ENCODE measurements at regions not wholly inside any gene's neighbourhood (a gene's known extent, or its start where the extent isn't known, plus 50 kb on each side); places are given as distances from the start of the nearest gene placed in this dataset.

GRCh38 chr12:111108726-111109125 lies 188.3 kb upstream of the MYL2 start:
- no peak overlapping the region for H3K27ac ChIP-seq (ENCODE audit: insufficient read depth, low read length, poor library complexity, severe bottlenecking)
- no peak overlapping the region for H3K4me3 ChIP-seq (ENCODE audit: insufficient read depth, low read depth, low read length, poor library complexity, severe bottlenecking)
- DNase-seq = no peak
- no peaks in the 10 kb centered on the region for H3K9me3 ChIP-seq (ENCODE audit: control insufficient read depth, low read length)
- H3K27me3 ChIP-seq (replicated peaks; ENCODE audit: control insufficient read depth, insufficient read depth, low read length, poor library complexity, severe bottlenecking) = no peaks in the 10 kb centered on the region
- H3K36me3 ChIP-seq (ENCODE audit: control insufficient read depth, insufficient read depth, low read length) = no peaks in the 10 kb centered on the region
- H3K4me1 ChIP-seq (ENCODE audit: control insufficient read depth, insufficient read depth, low read length, poor library complexity, severe bottlenecking) = no peaks in the 10 kb centered on the region

- DNase-seq = no peak
- Histone ChIP-seq H3K27me3 (replicated peaks; ENCODE audit: control insufficient read depth, insufficient read depth, low read length, poor library complexity, severe bottlenecking) (no peaks in the 10 kb centered on the region), H3K27ac (ENCODE audit: insufficient read depth, low read length, poor library complexity, severe bottlenecking) (no peak overlapping the region), H3K9me3 (ENCODE audit: control insufficient read depth, low read length) (no peaks in the 10 kb centered on the region), H3K4me1 (ENCODE audit: control insufficient read depth, insufficient read depth, low read length, poor library complexity, severe bottlenecking) (no peaks in the 10 kb centered on the region), H3K36me3 (ENCODE audit: control insufficient read depth, insufficient read depth, low read length) (no peaks in the 10 kb centered on the region), H3K4me3 (ENCODE audit: insufficient read depth, low read depth, low read length, poor library complexity, severe bottlenecking) (no peak overlapping the region)
Measured at GRCh38 chr12:111107392-111108178, 187.2 kb upstream of the MYL2 start.

- DNase-seq = no peak
- Histone ChIP-seq H3K27ac (ENCODE audit: insufficient read depth, low read length, poor library complexity, severe bottlenecking) (no peak overlapping the region), H3K4me3 (ENCODE audit: insufficient read depth, low read depth, low read length, poor library complexity, severe bottlenecking) (no peak overlapping the region), H3K9me3 (ENCODE audit: control insufficient read depth, low read length) (no peaks in the 10 kb centered on the region), H3K27me3 (replicated peaks; ENCODE audit: control insufficient read depth, insufficient read depth, low read length, poor library complexity, severe bottlenecking) (no peaks in the 10 kb centered on the region), H3K36me3 (ENCODE audit: control insufficient read depth, insufficient read depth, low read length) (no peaks in the 10 kb centered on the region), H3K4me1 (ENCODE audit: control insufficient read depth, insufficient read depth, low read length, poor library complexity, severe bottlenecking) (no peaks in the 10 kb centered on the region)
Measured at GRCh38 chr12:111105294-111105693, 184.9 kb upstream of the MYL2 start.

DNA sequence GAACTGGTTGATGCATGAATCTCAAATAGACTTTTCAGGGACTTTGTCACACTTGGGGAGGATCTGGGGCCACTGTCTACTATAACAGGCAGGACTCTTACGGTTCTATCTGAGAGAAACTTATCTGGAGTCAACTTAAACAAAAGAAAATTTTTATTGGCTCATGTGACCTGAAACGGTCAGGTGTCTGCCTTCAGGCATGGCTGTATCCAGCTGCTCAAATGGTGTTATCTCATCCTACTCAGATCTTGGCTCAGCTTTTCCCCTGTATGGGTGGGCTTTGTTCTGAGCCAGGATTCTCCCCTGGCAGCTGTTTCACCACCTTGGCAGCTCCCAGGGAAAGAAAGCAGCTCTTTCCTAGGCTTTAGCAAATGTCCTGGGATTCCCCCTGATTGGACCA lies 183.2 kb upstream of the MYL2 start:
- Histone ChIP-seq H3K9me3 (ENCODE audit: control insufficient read depth, low read length) (no peaks in the 10 kb centered on the region), H3K27ac (ENCODE audit: insufficient read depth, low read length, poor library complexity, severe bottlenecking) (no peak overlapping the region), H3K4me1 (ENCODE audit: control insufficient read depth, insufficient read depth, low read length, poor library complexity, severe bottlenecking) (no peaks in the 10 kb centered on the region), H3K27me3 (replicated peaks; ENCODE audit: control insufficient read depth, insufficient read depth, low read length, poor library complexity, severe bottlenecking) (no peaks in the 10 kb centered on the region), H3K4me3 (ENCODE audit: insufficient read depth, low read depth, low read length, poor library complexity, severe bottlenecking) (no peak overlapping the region), H3K36me3 (ENCODE audit: control insufficient read depth, insufficient read depth, low read length) (no peaks in the 10 kb centered on the region)
- no peak for DNase-seq

DNA sequence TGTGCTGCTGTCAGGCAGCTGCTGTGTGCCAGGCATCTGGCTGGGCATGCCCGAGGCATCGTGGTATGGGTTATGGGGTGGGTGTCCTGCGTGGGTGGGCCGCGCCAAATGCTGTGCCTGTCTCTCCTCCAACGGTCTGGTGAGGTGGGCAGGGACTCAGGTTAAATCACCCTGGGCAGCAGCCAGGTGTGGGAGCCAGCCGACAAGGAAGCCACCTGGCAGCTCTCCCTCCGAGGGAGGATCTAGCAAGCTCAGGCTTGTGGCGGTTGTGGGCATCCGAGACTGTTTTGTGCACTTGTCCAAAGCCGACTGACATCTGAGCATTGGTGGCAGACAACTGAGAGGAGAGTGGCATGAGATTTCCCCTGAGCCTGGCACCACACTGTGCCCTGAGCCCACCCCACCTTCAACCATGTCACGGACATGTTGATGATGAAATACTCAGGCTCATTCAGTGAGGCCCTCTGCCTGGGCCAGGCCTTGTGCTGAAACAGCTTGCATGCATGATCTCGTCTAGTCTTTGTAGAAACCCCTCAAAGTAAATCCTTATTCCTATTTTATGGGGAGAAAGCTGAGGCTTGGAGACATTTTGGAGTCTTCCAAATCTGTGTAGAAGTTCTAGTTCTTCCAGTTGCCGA lies 181.8 kb upstream of the MYL2 start:
- DNase-seq = no peak
- no peak overlapping the region for H3K4me3 ChIP-seq (ENCODE audit: insufficient read depth, low read depth, low read length, poor library complexity, severe bottlenecking)
- H3K27me3 ChIP-seq (replicated peaks; ENCODE audit: control insufficient read depth, insufficient read depth, low read length, poor library complexity, severe bottlenecking) = no peaks in the 10 kb centered on the region
- no peaks in the 10 kb centered on the region for H3K36me3 ChIP-seq (ENCODE audit: control insufficient read depth, insufficient read depth, low read length)
- H3K9me3 ChIP-seq (ENCODE audit: control insufficient read depth, low read length) = no peaks in the 10 kb centered on the region
- no peaks in the 10 kb centered on the region for H3K4me1 ChIP-seq (ENCODE audit: control insufficient read depth, insufficient read depth, low read length, poor library complexity, severe bottlenecking)
- H3K27ac ChIP-seq (ENCODE audit: insufficient read depth, low read length, poor library complexity, severe bottlenecking) = no peak overlapping the region

- Histone ChIP-seq H3K27ac (ENCODE audit: insufficient read depth, low read length, poor library complexity, severe bottlenecking) (no peak overlapping the region), H3K36me3 (ENCODE audit: control insufficient read depth, insufficient read depth, low read length) (no peaks in the 10 kb centered on the region), H3K4me3 (ENCODE audit: insufficient read depth, low read depth, low read length, poor library complexity, severe bottlenecking) (no peak overlapping the region), H3K9me3 (ENCODE audit: control insufficient read depth, low read length) (no peaks in the 10 kb centered on the region), H3K4me1 (ENCODE audit: control insufficient read depth, insufficient read depth, low read length, poor library complexity, severe bottlenecking) (no peaks in the 10 kb centered on the region), H3K27me3 (replicated peaks; ENCODE audit: control insufficient read depth, insufficient read depth, low read length, poor library complexity, severe bottlenecking) (no peaks in the 10 kb centered on the region)
- no peak for DNase-seq
Measured at GRCh38 chr12:111101003-111101402, 180.6 kb upstream of the MYL2 start.

DNA sequence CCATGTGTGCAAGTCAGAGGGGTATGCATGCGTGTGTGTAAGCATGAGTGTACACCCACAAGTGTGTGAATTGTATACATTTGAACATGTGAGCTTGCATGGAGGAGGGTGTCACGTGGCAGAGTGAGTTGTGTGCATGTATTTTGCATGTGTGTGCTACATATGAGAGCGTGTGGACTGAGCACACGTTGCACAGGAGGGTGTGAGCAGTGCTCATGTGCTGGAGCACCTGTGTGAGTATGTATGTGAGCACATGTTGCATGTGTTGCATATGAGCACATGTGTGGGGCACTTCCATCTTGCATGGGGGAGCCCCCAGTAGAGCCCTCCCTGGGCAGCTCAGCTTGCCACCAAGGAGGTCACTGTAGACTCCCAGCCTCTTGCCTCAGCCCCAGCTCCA lies 180.2 kb upstream of the MYL2 start:
- H3K27me3 ChIP-seq (replicated peaks; ENCODE audit: control insufficient read depth, insufficient read depth, low read length, poor library complexity, severe bottlenecking) = no peaks in the 10 kb centered on the region

GRCh38 chr12:111100003-111100402 lies 179.6 kb upstream of the MYL2 start:
- Histone ChIP-seq H3K9me3 (ENCODE audit: control insufficient read depth, low read length) (no peaks in the 10 kb centered on the region), H3K4me1 (ENCODE audit: control insufficient read depth, insufficient read depth, low read length, poor library complexity, severe bottlenecking) (no peaks in the 10 kb centered on the region), H3K27ac (ENCODE audit: insufficient read depth, low read length, poor library complexity, severe bottlenecking) (no peak overlapping the region), H3K36me3 (ENCODE audit: control insufficient read depth, insufficient read depth, low read length) (no peaks in the 10 kb centered on the region), H3K27me3 (replicated peaks; ENCODE audit: control insufficient read depth, insufficient read depth, low read length, poor library complexity, severe bottlenecking) (no peaks in the 10 kb centered on the region), H3K4me3 (ENCODE audit: insufficient read depth, low read depth, low read length, poor library complexity, severe bottlenecking) (no peak overlapping the region)
- DNase-seq = no peak

More for the DNA sequence above, 180.2 kb upstream of the MYL2 start:
- Histone ChIP-seq H3K27ac (ENCODE audit: insufficient read depth, low read length, poor library complexity, severe bottlenecking) (no peak overlapping the region), H3K4me3 (ENCODE audit: insufficient read depth, low read depth, low read length, poor library complexity, severe bottlenecking) (no peak overlapping the region), H3K36me3 (ENCODE audit: control insufficient read depth, insufficient read depth, low read length) (no peaks in the 10 kb centered on the region), H3K9me3 (ENCODE audit: control insufficient read depth, low read length) (no peaks in the 10 kb centered on the region), H3K4me1 (ENCODE audit: control insufficient read depth, insufficient read depth, low read length, poor library complexity, severe bottlenecking) (no peaks in the 10 kb centered on the region)
- no peak for DNase-seq

DNA sequence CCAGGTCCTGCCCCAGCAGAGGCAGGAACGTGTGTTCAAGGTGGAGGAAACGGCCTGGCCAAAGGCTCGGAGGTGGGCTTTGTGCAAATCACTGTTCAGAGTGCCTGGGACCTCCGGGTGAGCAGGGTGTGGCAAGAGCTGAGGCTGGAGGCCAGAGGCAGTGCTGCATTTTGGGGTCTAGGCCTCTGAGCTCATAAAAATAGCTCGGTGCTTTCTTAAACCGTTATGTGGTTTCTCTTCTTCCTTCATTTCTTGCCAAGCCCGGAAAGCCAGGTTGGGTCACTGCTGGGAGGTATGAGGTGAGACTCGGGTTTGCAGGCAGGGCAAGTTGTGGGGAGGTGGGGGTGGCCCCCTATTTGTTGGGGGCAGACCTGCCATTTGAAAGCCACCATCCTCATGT lies 178.8 kb upstream of the MYL2 start:
- Histone ChIP-seq H3K27me3 (replicated peaks; ENCODE audit: control insufficient read depth, insufficient read depth, low read length, poor library complexity, severe bottlenecking) (no peaks in the 10 kb centered on the region), H3K4me3 (ENCODE audit: insufficient read depth, low read depth, low read length, poor library complexity, severe bottlenecking) (no peak overlapping the region), H3K4me1 (ENCODE audit: control insufficient read depth, insufficient read depth, low read length, poor library complexity, severe bottlenecking) (no peaks in the 10 kb centered on the region), H3K27ac (ENCODE audit: insufficient read depth, low read length, poor library complexity, severe bottlenecking) (no peak overlapping the region), H3K36me3 (ENCODE audit: control insufficient read depth, insufficient read depth, low read length) (no peaks in the 10 kb centered on the region), H3K9me3 (ENCODE audit: control insufficient read depth, low read length) (no peaks in the 10 kb centered on the region)
- DNase-seq = no peak

DNA sequence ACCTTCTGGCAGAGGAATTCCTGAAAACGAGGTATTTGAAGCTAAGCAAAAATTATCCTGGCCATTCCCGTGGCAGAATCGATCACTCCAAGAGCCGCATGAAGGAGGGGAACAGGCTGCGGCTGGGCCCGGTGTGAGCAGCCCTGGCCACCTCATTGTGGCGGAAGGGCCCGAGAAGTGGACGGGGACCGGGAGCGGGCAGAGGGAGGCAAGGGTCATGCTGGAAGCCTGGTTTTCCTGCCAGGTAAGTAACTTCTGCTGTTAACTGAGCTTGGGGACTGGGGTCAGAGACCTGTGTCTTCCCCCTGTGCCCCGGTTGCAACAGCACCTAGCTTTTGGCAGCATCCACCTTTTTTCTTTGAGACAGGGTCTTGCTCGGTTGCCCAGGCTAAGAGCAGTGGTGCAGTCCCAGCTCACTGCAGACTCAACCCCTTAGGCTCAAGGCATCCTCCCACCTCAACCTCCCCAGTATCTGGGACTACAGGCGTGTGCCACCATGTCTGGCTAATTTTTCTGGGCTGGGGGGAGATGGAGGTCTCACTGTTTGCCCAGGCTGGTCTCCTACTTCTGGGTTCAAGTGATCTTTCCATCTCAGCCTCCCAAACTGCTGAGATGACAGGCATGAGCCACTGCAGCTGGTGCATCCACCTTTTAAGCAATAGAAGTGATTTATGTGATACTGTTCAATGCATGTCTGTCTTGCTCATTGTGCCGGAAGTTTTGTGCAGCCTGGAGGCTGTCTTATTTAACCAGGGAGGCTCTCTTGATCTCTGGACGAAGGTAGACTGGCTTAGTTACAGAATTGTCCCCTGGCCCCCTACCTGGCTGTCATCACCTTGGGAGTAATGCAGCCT lies 174.0 kb upstream of the MYL2 start:
- H3K9me3 ChIP-seq (ENCODE audit: control insufficient read depth, low read length) = no peaks in the 10 kb centered on the region
- H3K4me1 ChIP-seq (ENCODE audit: control insufficient read depth, insufficient read depth, low read length, poor library complexity, severe bottlenecking) = peaks cover 6% of the 10 kb centered on the region
- H3K27ac ChIP-seq (ENCODE audit: insufficient read depth, low read length, poor library complexity, severe bottlenecking) = no peak overlapping the region
- DNase-seq = no peak
- H3K4me3 ChIP-seq (ENCODE audit: insufficient read depth, low read depth, low read length, poor library complexity, severe bottlenecking) = no peak overlapping the region
- H3K36me3 ChIP-seq (ENCODE audit: control insufficient read depth, insufficient read depth, low read length) = no peaks in the 10 kb centered on the region
- H3K27me3 ChIP-seq (replicated peaks; ENCODE audit: control insufficient read depth, insufficient read depth, low read length, poor library complexity, severe bottlenecking) = no peaks in the 10 kb centered on the region
